GM18505 (cell line): ENCODE measurements at regions not wholly inside any gene's neighbourhood (a gene's known extent, or its start where the extent isn't known, plus 50 kb on each side); places are given as distances from the start of the nearest gene placed in this dataset.

Experiments
- ATAC-seq: cut with Tn5 transposase; IDR thresholded peaks from one replicate; pipeline ENCODE4 v1.9.1; 2021; ENCODE audit not compliant: unreplicated experiment
- POLR2A ChIP-seq: IDR thresholded peaks from 4 replicates; pipeline ENCODE4 v1.6.1; 2011; ENCODE audit warnings: borderline replicate concordance; ENCODE audit not compliant: insufficient read depth, insufficient read length; ENCODE audit errors: extremely low read depth

DNA sequence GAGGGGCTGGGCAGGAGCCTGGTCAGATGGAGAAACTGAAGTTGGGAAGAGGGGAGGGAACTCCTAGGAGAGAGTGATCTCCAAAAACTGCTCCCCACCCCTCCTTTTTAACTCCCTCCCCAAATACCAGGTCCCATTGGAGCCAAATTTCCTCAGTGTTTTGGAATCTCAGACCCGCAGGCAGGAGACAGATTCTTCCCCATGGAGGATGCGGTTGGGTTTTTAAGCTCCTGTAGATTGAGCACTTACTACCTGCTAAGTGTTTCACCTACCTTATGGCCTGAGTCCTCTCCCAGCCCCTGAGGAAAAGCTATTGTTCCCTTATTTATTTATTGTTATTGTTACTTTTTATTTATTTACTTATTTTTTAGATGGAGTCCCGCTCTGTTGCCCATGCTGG lies 73.2 kb downstream of the CEBPB start:
- TF ChIP-seq POLR2A: no peak
- no peak for ATAC-seq

DNA sequence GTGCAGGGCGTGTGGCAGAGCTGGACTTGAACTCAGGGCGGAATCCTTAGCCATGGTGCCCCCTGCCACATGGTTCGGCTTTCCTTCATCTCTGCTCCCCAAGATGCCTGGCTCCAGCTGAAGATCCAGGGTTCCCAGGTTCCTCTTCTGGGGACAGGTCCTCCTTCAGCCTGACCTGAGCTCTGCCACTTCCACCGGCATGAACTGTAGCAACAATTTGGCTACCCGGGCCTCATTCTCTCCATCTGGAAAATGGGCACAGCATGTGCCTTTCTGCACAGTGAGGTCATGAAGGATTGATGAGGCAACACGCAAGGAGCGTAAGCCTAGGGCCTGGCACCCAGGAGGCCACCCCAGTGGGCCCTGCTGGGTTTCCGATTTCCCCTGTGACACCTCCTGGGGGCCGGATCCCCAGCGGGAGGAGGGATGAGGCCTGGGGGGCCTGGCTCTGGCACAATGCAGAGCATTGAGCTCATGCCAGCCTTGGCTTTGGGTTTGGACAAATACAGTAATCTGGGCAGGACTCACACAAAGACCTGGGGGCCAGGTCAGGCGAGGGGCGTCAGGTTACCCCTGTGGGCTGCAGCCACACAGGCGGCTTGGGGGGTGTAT lies 74.0 kb downstream of the CEBPB start:
- no peak for ATAC-seq
- no peak for TF ChIP-seq POLR2A

DNA sequence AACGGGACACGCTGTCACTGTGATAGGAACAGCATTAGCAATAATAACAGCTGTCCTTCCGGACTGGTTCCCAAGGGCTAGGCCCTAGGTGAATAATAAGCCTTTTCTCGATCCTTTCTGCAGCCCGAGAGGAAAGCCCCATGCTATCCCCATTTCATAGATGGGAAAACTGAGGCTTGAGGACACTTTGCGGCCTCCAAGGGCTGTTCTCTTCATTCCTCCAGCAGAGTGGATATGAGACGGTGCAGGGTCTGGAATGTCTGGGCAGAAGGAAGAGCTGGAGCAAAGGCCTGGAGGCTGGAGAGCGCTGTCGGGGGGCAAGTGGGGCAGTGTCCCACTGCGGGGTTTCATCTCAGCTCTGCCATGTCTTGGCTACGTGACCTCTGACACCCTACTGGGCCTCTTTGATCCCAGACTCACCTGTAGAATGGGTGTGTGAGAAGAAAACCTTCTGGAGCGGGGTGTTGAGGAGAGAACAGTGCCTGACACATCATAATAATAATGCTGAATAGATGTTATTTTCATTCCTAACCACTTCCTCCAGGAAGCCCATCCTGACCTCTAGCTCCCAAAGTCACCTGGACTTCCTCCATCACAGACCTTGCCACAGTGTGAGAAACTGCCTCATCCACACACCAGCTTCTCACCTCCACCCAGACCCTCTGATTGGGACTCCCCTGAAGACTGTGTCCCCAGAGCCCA lies 74.8 kb downstream of the CEBPB start:
- no peak for ATAC-seq
- no peak for TF ChIP-seq POLR2A

DNA sequence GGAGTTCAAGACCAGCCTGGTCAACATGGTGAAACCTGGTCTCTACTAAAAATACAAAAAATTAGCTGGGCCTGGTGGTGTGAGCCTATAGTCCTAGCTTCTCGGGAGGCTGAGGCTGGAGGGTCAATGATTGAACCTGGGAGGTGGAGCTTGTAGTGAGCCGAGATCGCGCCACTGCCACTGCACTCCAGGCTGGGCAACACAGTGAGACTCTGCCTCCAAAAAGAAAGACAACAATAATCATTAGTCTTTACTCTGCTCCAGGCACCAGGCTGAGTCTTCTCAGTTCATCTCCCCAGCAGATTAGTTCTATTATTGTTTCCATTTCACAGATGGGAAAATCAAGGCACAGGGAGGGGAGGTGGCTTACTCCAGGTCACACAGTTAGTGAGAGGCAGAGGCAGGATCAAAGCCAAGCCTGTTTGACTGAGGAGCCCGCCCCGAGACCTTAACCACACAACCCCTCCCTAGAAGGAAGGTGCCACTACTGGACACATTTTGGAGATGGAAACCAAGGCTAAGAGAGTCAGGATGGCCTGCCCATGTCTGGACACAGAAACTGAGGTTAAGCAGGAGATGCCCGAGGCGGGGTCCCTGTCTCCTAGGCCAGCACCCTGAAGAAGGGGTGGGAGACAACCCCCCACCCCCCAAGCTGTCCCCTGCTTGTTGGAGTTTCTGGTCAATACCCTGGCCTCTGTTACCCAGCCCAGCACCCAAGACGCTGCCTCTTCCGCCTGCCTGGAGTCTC lies 75.8 kb downstream of the CEBPB start:
- no peak for ATAC-seq

DNA sequence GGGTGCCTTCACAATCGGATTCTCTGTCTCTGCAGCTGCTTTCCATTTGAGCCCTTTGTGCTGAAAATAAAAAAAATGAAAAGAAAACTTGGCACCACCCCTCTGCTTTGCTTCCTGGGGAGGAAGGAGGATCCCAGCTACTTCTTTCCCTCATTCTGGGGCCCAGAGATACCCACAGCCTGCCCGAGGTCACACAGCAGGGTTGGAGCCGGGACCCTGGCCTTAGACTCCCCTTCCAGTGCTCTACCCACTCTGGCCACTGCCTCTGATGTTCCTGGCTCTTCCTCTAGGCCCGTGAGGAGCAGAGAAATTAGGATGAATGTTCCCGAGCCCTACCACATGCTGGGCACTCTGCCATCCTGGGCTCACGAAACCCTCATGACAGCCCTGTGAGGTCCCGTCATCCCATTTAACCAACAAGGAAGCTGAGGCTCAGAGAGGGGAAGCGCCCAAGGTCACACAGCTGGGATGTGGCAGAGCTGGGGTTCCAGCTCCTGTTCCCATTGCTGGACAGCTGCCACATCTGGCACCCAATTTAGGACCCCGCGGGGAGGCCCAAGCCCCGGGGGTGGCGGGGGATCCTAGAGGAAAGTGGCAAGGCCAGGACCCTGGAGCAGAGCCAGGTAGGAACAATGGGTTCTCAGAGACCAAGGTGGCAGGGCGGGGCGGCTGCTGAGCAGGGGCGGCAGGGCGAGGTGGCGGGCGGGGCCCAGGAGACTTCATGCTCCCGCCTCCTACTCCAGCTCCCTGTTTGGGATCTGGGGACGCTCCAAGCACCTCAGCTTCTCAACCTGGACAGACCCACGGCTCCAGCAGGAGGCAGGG lies 76.6 kb downstream of the CEBPB start:
- no peak for ATAC-seq
- no peak for TF ChIP-seq POLR2A

More for the DNA sequence above, 75.8 kb downstream of the CEBPB start:
- TF ChIP-seq POLR2A: no peak

DNA sequence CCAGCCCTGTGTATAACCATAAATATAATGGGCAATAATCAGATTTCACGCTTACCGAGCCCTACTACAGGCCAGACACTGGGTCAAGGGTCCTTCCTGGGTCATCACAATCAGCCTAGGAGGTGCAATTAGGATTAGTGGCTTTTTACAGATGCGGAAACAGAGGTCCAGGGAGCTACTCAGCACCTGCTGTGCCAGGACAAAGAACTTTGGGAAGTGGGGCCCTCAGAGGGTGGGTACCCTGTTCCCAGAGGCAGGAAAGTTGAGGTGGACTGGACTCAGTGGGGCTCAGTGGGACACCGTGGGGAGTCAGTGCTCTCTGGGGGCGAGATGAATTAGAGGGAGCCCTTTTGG lies 77.2 kb downstream of the CEBPB start:
- no peak for ATAC-seq
- TF ChIP-seq POLR2A: no peak

DNA sequence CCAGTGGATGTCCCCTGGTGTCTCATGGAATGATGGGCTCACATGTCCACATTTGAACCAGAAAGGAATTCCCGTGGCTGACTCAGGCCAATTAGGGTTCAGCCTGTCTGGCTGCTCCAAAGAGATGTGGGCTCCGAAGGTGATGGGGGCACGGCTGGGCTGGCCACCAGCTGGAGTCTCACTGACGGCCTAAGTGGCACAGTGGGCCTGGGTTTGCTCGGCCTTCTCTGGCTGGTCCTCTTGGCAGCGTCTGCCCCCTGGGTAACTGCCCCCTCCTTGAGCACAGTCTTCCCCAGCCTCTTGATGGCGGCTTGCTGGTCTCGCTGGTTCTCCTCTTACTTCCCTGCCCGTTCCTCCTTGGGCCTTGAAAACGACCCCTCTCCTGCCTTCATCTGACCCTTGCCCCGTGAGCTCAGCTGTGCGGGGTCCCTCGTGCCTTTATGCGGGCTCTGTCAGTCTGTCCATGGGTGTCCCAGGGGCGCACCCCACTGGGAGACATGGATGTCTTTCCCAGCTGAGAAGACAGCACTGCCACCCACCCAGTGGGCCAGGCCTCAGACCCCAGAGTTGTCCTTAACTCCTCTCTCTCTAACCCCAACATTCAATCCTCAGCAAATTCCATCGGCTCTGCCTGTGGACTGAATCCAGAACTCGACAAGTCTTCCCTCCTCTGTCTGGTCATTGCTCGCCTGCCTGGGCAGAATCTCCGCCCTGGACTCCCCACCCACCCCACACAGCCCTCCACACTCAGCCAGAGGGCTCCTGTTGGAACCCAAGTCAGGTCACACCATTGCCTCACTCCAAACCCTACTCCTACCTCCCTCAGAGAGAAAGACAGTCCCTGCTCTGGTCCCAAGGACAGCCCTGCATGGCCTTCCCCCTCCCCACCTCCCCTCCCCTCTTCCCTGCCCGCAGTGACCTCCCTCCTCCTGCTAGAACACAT lies 78.7 kb downstream of the CEBPB start:
- ATAC-seq: no peak
- TF ChIP-seq POLR2A: no peak

DNA sequence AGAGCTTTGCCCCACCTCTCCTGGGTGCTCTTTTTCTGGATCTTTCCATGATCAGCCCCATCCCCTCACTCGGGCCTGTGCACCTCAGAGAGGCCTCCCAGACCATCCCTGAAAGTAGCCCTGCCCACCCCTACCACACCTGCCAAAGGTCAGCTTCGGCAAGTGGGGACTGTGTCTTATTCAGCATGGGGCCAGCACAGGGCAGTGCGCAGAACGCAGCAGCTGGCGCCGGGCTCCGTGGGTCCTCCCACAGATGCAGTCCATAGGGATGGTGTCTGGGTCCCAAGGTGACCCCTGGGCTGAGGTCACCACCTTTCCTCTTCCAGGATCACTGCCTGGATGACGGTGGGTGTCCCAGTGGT lies 79.4 kb downstream of the CEBPB start:
- TF ChIP-seq POLR2A: no peak
- no peak for ATAC-seq

DNA sequence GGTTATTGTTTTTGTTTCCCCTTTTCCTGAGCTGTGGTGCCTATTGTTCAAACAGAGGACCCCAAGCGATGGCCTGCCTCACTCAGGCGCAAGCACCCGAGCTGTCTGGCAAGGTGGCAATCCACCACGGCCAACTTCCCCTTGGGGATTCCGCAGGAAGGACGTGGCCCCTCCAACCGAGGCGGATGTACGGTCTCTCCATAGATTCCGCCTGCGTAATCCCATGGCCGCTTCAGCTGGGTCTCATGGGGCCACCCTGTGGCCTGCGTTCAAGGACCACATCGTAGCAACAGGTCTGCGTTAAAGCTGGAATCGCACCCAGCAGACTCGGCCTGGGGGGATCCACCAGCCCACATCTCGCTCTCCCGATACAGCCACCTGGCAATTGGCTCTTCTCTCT lies 79.9 kb downstream of the CEBPB start:
- ATAC-seq: no peak
- TF ChIP-seq POLR2A: no peak

DNA sequence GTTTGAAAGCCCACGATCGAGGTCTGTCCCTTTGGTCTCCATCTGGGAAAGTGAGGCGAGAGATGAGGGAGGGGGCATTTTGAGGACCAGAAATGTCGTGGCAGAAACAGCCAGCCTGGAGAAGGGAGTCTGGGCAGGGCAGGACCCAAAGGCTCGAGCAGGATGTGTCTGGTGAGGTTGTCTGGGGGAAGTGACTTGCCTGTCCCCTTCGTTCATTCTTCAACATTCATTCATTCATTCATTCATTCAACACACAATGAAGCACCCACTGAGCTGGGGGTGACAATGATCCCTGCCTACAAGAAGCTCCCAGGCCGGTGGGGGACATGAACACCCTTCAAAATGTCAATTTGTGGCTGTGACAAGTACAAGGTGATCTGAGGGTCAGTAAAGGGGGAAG lies 80.5 kb downstream of the CEBPB start:
- no peak for ATAC-seq
- TF ChIP-seq POLR2A: no peak

DNA sequence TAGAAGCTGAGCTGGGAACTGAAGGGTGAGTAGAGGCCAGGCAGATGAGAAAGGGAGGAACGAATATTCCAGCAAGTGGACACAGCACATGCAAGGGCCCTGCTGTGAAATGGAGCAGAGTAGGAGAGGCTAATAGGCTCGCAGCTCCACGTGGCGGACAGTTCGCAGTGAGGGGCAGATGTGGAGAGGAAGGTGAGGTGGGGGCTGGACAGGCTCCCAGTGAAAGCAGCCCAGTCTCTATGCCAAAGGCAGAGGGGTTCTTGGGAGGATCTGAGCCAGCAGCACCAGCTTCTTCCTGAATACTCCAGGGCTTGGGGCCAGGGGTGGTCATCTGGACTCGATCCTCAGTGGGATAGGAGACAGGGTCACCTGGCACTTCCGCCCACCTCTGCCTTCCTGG lies 81.0 kb downstream of the CEBPB start:
- ATAC-seq: no peak
- no peak for TF ChIP-seq POLR2A

DNA sequence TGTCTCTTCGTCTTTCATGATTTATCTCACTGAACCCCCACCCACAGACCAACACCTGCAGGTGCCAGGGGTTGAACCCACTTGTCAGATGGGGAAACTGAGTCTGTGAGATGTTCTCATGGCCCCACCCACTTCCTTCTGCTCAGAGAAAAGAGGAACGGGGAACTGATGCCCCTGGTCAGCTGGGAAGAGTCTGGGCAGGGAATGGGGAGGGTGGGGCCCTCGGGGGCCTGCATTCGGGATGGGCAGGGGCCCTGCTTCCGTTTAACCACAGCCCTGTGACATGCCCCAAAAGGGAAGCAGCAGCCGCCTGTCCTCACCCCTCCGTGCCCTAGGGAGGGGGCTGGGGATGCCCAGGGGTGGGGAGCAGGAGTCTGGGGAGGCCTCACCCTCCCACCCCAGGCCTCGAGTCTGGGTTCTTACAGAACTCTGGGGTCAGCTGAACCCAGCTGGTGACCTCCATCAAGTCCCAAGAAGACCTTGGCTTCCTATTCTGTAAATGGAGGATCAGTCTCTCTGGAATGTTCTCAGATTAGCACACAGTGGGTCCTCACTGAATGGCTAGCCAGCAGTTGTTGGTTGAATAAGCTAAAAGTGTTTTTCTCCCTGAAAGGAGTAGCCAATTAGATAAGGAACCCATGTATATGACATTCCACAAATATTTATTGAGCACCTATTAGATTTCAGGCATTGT lies 81.5 kb downstream of the CEBPB start:
- TF ChIP-seq POLR2A: no peak
- ATAC-seq: no peak
